B cell (primary cell): ENCODE measurements at regions not wholly inside any gene's neighbourhood (a gene's known extent, or its start where the extent isn't known, plus 50 kb on each side); places are given as distances from the start of the nearest gene placed in this dataset.
"Not testable (repeated sequence)": the region's sequence is repeated elsewhere in the genome, so short reads cannot be mapped to it uniquely, and the experiment has no call there.

Experiments used
- ATAC-seq: fragments of 200-7000 bp; cut with Tn5 transposase; one replicate; pipeline ENCODE4 v1.10.0; 2021; ENCODE audit warnings: low read depth, mild to moderate bottlenecking, moderate number of reproducible peaks, moderate library complexity
- CTCF ChIA-PET: fragments of 350-600 bp; sonication (Branson Sonifier 250); formaldehyde crosslinking; loops from one replicate; lab custom pipeline; 2021; ENCODE audit warnings: antibody characterized with exemption, inconsistent platforms; lab: Charles Lee
- POLR2A ChIA-PET: fragments of 350-600 bp; sonication (Branson Sonifier 250); formaldehyde crosslinking; loops from one replicate; lab custom pipeline; 2021; ENCODE audit warnings: antibody characterized with exemption; lab: Charles Lee
- DNase-seq: peaks from one replicate; pipeline ENCODE4 v3.0.0; 2013
- H2AFZ ChIP-seq: 2 replicates; pipeline ENCODE4 v1.6.1; 2012; ENCODE audit warnings: mild to moderate bottlenecking, low read depth, low read length; ENCODE audit not compliant: insufficient read depth, poor library complexity, severe bottlenecking
- H3K27ac ChIP-seq, 2 donors: 1 replicate in 1 of 2; 2 replicates in 1 of 2; pipeline ENCODE4 v1.5.1; 2012 to 2013; ENCODE audit warnings: low read length in 2 of 2, mild to moderate bottlenecking in 2 of 2, moderate library complexity in 1 of 2
- H3K27me3 ChIP-seq, 4 experiments: fragments of 200-600 bp in 1 of 4; sonication (generic) in 1 of 4; replicated peaks in 1 of 4; 1 replicate in 2 of 4; 2 replicates in 2 of 4; pipeline versions ENCODE4 v1.6.1 to v1.7.0; 2013 to 2016; ENCODE audit warnings: low read length in 3 of 4, mild to moderate bottlenecking in 2 of 4, mixed read lengths in 1 of 4, moderate library complexity in 1 of 4; ENCODE audit not compliant: insufficient read depth in 4 of 4, control insufficient read depth in 3 of 4; ENCODE audit errors: control extremely low read depth in 1 of 4
- H3K36me3 ChIP-seq, 2 experiments: replicated peaks in 1 of 2; 1 replicate in 1 of 2; 2 replicates in 1 of 2; pipeline versions ENCODE4 v1.6.1 to v1.7.1; 2013; ENCODE audit warnings: low read length in 1 of 2; ENCODE audit not compliant: insufficient read depth in 2 of 2, control insufficient read depth in 1 of 2; ENCODE audit errors: control extremely low read depth in 1 of 2, extremely low read depth in 1 of 2
- H3K4me1 ChIP-seq, 2 donors: fragments of 200-600 bp in 1 of 2; sonication (generic) in 1 of 2; 1 replicate in 1 of 2; 2 replicates in 1 of 2; pipeline versions ENCODE4 v1.5.1 to v1.6.1; 2013 to 2017; ENCODE audit warnings: low read length in 2 of 2; ENCODE audit not compliant: control insufficient read depth in 2 of 2, insufficient read depth in 2 of 2
- H3K4me2 ChIP-seq: replicated peaks from 2 replicates; pipeline ENCODE3; 2012; ENCODE audit warnings: mild to moderate bottlenecking, low read depth, low read length; ENCODE audit not compliant: poor library complexity, severe bottlenecking
- H3K4me3 ChIP-seq, 5 experiments: fragments of 200-600 bp in 1 of 5; sonication (generic) in 1 of 5; 1 replicate in 3 of 5; 2 replicates in 2 of 5; pipeline versions ENCODE4 v1.5.1 to v1.7.0; 2011 to 2016; ENCODE audit warnings: low read length in 4 of 5, mild to moderate bottlenecking in 4 of 5, low read depth in 2 of 5, control low read depth in 1 of 5, moderate library complexity in 1 of 5; ENCODE audit not compliant: insufficient read depth in 1 of 5; ENCODE audit errors: control extremely low read depth in 1 of 5, extremely low read depth in 1 of 5
- H3K79me2 ChIP-seq: fragments of 200-600 bp; sonication (generic); one replicate; pipeline ENCODE4 v1.6.0; 2016; ENCODE audit warnings: low read length; ENCODE audit not compliant: control insufficient read depth, insufficient read depth
- H3K9ac ChIP-seq: fragments of 200-600 bp; sonication (generic); 2 replicates; pipeline ENCODE4 v1.6.1; 2017; ENCODE audit warnings: mild to moderate bottlenecking, low read length, moderate library complexity
- H3K9me3 ChIP-seq, 3 donors: one replicate each; pipeline versions ENCODE4 v1.6.1 to v1.7.1; 2013; ENCODE audit warnings: low read length in 2 of 3; ENCODE audit not compliant: control insufficient read depth in 2 of 3, insufficient read depth in 1 of 3; ENCODE audit errors: control extremely low read depth in 1 of 3
- H4K20me1 ChIP-seq: 2 replicates; pipeline ENCODE4 v1.6.0; 2012; ENCODE audit warnings: mild to moderate bottlenecking, low read length; ENCODE audit not compliant: insufficient read depth, control insufficient read depth, poor library complexity, severe bottlenecking
- H3K27ac Mint-ChIP-seq: one replicate; pipeline ENCODE4 v1.8.0; 2021; ENCODE audit warnings: mixed read lengths
- H3K27me3 Mint-ChIP-seq: one replicate; pipeline ENCODE4 v1.8.0; 2021; ENCODE audit warnings: mixed read lengths
- H3K4me1 Mint-ChIP-seq: one replicate; pipeline ENCODE4 v1.8.0; 2021; ENCODE audit warnings: mixed read lengths
- H3K4me3 Mint-ChIP-seq: one replicate; pipeline ENCODE4 v1.8.0; 2021; ENCODE audit warnings: mixed read lengths
- H3K9me3 Mint-ChIP-seq: one replicate; pipeline ENCODE4 v1.8.0; 2022; ENCODE audit warnings: mixed read lengths; ENCODE audit not compliant: insufficient read depth
- CTCF ChIP-seq: fragments of 200-600 bp; IDR thresholded peaks from one replicate; pipeline ENCODE4 v1.8.0; 2022; ENCODE audit warnings: antibody characterized with exemption, mild to moderate bottlenecking
- EZH2 ChIP-seq: IDR thresholded peaks from 2 replicates; pipeline ENCODE4 v1.6.1; 2012; ENCODE audit warnings: borderline replicate concordance, low read depth, mild to moderate bottlenecking, moderate library complexity, low read length; ENCODE audit not compliant: insufficient read depth, poor library complexity, severe bottlenecking
- WGBS: methylation state at CpG from one replicate; pipeline ENCODE4 v1.1.5; 2013; ENCODE audit warnings: missing lambda C conversion rate; ENCODE audit not compliant: insufficient coverage; 5-methylcytosine and 5-hydroxymethylcytosine counted together
- intact Hi-C: fragments of 100-400 bp; cut with micrococcal nuclease; formaldehyde crosslinking; loops from one replicate; pipeline ENCODE4 v1.10.0; 2022

- Mint-ChIP-seq H3K4me3 (no peak overlapping the region), H3K27ac (no peak overlapping the region), H3K27me3 (no peaks in the 10 kb centered on the region), H3K4me1 (no peaks in the 10 kb centered on the region), H3K9me3 (no peaks in the 10 kb centered on the region)
- ATAC-seq: no peak
- ChIA-PET POLR2A (no interaction called here), CTCF (no interaction called here)
- H3K36me3 ChIP-seq: no peaks in the 10 kb centered on the region
- no peak overlapping the region for H3K27ac ChIP-seq
- TF ChIP-seq CTCF: no peak
- TF ChIP-seq EZH2: no peak
- intact Hi-C loops: no loop called here
- no peak overlapping the region for H3K9ac ChIP-seq
- H2AFZ ChIP-seq: no peak overlapping the region
- no peak overlapping the region for H3K4me2 ChIP-seq
- no peaks in the 10 kb centered on the region for H3K79me2 ChIP-seq
- H3K9me3 ChIP-seq: no peaks in the 10 kb centered on the region
- no peaks in the 10 kb centered on the region for H3K27me3 ChIP-seq
- no peaks in the 10 kb centered on the region for H3K4me1 ChIP-seq
- no peak overlapping the region for H3K4me3 ChIP-seq
- H4K20me1 ChIP-seq: no peaks in the 10 kb centered on the region
- WGBS: 100% methylated on average over 1 of the region's 1 CpG
- no peak for DNase-seq
These were observed 575.8 kb upstream of the ADGRB3 start for GRCh38 chr6:68059261-68059660.

GRCh38 chr6:68056596-68056995, 578.5 kb upstream of the ADGRB3 start:
- CTCF ChIA-PET, H3K27ac Mint-ChIP-seq, H3K79me2 ChIP-seq, DNase-seq, H4K20me1 ChIP-seq, H2AFZ ChIP-seq, POLR2A ChIA-PET, H3K9me3 ChIP-seq, H3K4me2 ChIP-seq, H3K27me3 Mint-ChIP-seq, H3K4me1 ChIP-seq, H3K4me3 ChIP-seq, H3K27ac ChIP-seq, H3K9me3 Mint-ChIP-seq, intact Hi-C loops, H3K4me3 Mint-ChIP-seq, H3K4me1 Mint-ChIP-seq, H3K27me3 ChIP-seq, ATAC-seq, H3K9ac ChIP-seq, H3K36me3 ChIP-seq: not testable (repeated sequence)
- no CpG with 5 or more reads among the region's 1 CpG for WGBS
